ENCODE measurements at regions not wholly inside any gene's neighbourhood (a gene's known extent, or its start where the extent isn't known, plus 50 kb on each side); places are given as distances from the start of the nearest gene placed in this dataset.

- DNase-seq, result no peak
These were observed 54.0 kb upstream of the CSF3R start for GRCh38 chr1:36536727-36537126.

- DNase-seq, result no peak
These were observed 52.1 kb upstream of the CSF3R start for GRCh38 chr1:36534711-36535412.

DNA sequence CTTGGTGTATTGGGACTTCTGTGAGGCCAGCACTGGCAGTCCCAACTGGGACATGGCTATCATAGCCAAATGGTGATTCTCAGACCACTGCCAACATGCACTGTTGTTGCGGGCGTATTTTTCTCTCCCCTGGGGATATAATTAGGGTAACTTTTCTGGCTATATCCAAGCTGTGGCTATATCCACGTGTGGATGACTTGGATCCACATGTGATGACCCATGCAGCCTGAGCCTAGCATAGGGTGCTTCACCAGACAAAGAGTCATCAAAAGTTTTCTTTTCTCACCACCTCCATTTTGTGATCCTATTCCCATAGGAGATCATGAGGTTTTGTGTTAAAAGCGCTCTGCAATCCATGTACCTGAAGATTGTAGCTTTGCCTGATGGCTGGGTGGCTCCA, 51.2 kb upstream of the CSF3R start:
- no peak for DNase-seq

- no peak for DNase-seq
These were observed 50.2 kb upstream of the CSF3R start for GRCh38 chr1:36532810-36533401.
